ENCODE measurements at regions not wholly inside any gene's neighbourhood (a gene's known extent, or its start where the extent isn't known, plus 50 kb on each side); places are given as distances from the start of the nearest gene placed in this dataset.

- TF ChIP-seq POLR2A (IDR thresholded peaks at IDR 0.05; ENCODE audit: low read depth, low read length), result no peak
- TF ChIP-seq POLR2AphosphoS5 (IDR thresholded peaks at IDR 0.05; ENCODE audit: low read depth, low read length), result no peak
These were observed 161.3 kb upstream of the FHL2 start for GRCh38 chr2:105560157-105560556.
